Activated T-helper 1 cell treated with anti-CD3 and anti-CD28 coated beads, Interleukin-2, amount 50 U/mL, for 16 hours (primary cell): ENCODE measurements at regions not wholly inside any gene's neighbourhood (a gene's known extent, or its start where the extent isn't known, plus 50 kb on each side); places are given as distances from the start of the nearest gene placed in this dataset.
A peak's percentile ranks its signal among the peaks of the same experiment; 100 is the strongest.

Experiments
- DNase-seq, 2 donors: peaks; one replicate each; pipeline ENCODE4 v3.0.0-alpha.2; 2020; ENCODE audit warnings: low read depth in 1 of 2, low spot score in 1 of 2

DNA sequence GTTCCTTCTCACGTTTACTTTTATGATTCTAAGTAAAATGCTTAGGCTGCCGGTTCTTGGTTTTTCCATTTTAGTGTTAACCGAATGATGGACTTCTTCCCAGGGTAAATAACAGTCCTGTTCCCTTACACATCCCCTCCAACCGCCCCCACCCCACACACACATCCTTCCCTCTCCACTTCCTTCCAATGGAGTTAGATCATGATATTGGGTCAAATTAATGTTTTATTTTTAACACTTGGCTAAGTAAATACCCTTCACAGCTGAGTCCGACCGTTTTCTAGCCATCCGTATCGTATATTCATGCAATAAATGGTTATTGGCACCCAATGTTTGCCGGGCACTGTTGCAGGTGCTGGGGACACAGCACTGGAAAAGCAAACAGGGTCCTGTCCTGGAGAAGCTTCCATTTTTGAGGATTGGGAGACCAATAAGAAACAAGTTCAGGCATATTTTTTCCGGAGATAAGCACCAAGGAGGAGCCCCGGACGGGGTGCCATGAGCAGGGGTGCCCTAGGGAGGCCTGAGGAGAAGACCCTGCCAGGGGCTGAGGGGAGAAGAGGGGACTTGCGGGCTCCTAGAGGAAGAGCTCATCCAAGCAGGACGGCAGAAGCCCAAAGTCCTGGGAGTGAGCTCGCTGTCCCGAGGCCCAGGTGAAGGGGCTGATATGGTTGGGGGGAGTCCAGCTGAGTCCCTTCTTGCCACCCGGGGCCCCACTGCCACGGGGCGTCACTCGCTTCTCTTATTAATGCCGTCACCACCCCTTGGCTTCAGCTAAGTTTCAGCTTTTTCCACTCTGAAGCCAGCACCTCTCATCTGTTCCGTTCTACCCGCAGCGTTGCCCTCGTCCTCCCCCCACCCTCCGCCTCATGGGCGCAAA lies 126.0 kb upstream of the RET start:
- DNase-seq, result no peak

DNA sequence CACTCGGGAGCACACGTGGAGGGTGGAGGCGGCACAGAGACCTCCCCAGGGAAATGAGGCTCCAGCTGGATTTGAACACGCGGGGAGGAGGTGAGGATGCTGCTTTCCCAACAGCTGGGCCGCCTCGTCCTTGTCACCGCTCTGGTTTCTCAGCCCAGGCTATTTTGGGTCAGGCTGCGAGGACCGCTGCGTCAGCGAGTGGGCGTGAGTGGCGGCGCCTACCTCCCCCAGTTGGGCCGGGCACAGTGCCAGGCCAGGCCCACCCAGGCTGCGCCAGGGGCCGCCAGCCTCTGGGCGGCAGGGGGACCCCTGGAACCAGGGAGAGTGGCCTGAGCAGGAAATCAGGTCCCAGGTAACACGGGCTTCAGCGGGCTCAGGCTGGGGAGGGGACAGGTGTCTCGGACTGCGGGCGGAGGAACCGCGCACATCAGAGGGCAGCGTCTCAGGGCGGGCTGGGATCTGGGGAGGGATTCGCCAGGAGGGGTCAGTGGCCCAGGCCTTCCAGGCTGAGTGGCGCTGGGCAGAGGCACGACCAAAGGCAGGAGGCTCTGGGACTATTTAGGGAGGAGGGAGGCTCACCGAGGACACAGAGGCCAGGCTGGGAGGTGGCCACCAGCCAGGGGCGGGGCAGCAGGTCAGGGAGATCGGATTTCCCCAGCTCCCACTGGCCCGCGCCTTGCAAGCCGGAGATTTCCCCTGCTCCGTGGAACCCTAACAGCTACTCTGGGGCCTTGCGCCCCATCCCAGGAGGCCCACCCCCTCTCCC lies 125.2 kb upstream of the RET start:
- peak in 1 of 2 donors; percentile 3 for DNase-seq

DNA sequence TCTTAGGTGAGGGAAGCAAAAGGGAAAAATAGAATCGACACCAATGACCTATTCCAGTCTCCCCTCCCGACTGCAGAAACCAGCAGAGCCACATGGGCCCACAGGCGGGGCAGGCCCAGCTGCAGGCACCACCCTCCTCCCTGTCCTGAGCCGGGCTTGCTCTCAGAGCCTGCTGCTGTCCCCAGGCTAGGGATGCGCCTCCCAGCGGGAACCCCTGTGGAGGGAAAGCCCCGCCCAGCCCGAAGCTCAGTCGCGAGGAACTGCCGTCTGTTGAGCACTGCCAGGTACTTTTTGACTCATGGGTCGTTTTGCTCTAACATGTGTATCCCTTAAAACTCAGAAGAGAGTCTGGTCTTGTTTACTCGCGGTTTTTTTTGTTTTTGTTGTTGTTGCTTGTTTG lies 124.5 kb upstream of the RET start:
- no peak for DNase-seq

DNA sequence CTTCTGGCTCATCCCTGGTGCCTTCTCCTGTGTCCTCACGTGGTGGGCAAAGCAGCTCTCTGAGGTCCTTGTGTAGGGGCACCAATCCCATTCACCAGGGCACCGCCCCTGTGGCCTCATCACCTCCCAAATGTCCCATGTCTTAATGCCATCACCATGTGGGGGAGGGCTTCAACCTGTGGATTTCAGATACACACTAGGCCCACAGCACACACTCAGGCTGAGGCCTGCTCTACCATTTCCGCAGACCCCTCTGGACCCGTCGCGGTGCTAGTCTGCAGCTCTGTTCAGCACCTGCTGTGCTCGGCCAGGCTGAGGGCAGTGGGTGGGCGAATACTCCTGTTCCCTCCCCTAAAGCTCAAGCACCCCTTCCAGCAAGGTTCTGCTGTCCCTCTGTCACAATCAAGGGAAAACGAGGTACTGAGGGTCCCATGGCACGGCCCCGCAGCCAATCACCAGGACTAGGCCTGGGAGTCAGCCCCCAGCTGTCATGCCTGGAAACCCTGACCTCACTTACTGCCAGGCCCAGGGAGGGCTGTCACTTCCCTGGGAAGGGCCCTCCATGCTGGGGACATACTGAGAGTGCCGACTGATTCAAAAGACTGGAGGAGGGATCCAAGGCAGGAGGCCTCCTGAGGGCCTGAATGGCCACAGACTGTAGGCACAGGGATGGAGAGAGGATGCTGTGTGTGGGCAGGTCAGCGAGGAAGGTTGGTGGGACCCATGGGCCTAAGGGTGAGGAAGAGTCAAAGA lies 123.8 kb upstream of the RET start:
- no peak for DNase-seq

DNA sequence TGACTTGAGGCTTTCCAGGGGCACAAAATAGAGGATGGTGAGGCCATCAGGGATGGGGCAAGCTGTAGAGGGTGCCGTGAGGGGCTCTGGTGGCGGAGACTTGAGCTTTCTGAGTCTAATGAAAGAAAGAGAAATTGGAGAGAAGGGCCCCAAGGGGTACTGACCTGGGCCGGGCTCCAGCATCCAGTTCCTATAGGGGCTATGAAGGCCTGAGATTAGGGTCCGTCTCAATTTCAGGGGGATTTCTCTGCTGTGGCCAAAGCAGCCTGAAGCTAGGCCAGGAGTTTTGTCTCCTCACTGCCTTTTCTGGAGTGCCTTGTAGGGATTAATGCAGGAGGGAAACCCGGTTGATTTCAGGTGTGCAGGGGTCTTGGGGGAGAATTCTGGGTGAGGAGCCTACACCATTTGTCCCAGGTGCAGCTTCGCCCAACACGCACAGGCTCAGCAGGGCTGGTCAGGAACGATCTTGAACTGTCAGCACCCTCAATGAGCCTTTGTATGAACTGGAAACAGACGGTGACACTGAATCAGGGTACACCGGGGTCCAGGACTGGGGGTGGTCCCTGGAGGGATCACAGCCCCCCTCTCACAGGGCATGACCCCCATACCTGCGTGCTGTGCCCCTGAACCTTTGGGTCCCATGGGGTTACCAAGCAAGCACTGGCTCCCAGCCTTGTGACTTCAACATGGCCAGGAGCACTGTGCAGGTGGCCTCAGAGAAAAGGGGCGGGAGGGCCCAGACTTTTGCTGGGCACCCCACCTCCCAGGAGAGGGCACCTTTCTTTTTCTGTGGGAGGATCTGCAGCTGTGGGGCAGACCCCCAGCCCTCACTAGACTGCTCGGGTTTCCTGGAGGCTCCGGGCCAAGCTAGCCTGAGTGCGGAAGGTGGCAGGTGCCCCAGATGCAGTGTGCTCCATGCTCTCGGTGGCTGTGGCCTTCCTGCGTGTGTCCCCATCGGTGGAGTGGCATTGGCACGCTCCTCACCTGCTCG lies 122.9 kb upstream of the RET start:
- no peak for DNase-seq

DNA sequence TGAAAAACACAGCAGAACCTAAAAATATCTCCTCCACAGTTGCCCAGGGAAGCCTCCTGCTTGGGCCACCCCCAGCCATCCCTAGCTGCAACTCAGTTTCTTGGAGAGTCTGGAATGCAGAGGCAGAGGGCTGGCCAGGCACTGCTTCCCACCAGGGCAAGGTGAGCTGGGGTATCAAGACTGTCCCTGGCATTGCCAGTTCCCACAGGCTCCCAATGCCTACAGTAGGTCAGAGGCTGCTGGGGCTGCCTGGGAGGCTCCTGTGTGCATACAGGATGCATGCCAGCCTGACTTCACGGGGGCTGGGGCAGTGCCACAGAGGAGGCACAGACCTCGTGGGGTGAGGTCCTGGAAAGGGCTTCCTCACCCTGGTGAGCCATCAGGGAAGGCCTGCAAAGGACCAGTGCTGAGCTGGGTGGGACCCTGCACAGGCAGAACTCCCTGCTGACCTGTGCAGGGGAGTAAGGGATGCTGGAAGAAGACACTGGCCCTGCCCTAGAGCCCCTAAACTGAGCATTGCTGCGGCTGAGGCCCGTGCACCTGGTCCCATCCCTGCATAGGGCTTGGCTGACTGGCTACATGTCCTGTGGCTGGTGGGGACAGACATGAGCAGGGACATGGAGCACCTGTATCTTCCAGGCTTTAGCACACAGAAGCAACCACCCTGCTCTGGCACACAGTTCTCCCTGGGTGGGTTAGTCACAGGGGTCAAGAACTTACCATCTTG lies 121.9 kb upstream of the RET start:
- no peak for DNase-seq

DNA sequence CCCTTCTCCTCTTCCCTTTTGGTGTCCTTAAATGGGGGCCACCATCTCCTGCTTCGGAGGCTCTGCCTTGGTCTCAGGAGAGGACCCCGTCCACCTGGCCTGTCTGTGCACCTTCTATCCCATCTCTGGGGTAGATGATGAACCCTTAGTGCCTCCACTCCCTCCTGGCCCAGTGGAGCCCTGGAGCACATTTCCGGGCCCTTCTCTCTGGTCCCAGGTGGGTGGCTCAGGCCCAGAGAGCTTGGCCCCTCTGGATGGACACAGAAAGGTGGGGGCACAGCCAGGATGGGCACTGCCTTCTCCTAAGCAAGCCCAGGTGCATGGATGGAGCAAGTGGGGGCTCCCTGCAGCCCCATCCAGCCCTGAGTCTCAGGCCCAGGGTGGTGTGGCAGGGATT lies 121.4 kb upstream of the RET start:
- no peak for DNase-seq

DNA sequence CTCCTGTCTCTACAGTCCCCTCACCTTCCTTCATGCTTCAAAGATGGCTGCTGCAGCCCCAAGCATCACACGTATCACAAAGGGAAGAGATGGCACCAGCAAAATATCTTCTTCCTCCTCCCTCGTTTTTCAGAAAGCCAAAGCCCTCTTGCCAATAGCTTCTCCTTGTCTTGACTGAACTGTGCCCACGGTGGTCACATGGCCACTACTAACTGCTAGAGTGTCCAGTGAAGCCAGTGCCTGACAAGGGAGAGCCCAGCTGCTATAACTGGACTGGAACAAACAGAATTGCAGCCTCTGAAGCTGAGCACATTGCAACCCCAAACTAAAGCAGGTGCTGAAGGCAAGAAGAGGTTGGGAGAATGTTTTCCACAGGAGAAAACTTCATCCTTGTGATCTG lies 120.8 kb upstream of the RET start:
- DNase-seq, result no peak

DNA sequence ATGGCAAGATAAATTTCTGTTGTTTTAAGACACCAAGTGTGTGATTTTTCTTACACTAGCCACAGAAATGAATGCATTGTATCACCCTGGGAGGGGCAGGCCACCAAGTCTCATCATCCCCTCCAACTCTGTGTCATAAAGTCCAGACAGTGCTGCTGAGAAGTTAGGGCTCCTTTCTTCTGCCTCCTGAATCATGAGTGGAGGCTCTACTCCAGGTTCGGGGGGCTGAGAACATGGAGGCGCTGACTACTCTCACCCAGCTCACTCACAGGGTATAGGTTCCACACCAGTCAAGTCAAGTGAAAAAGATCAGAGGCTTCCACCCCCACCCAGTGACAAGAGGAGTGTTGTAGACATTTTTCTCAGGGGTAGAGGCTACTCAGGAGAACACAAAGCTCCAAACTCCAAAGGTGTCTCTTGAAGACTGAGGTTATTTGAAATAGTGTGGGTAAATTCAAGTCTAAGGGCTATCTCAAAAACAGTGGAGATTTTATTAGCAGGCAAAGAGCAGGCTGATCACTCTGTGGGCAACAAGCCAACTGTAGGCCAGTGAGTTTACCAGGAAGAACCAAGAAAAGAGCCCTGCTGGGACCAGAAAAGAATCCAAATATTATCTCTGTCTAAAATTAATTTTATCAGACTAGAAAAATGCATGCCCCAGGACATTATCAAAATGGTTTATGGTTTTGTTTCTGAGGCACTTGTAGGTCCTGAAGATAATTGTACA lies 118.6 kb upstream of the RET start:
- no peak for DNase-seq

DNA sequence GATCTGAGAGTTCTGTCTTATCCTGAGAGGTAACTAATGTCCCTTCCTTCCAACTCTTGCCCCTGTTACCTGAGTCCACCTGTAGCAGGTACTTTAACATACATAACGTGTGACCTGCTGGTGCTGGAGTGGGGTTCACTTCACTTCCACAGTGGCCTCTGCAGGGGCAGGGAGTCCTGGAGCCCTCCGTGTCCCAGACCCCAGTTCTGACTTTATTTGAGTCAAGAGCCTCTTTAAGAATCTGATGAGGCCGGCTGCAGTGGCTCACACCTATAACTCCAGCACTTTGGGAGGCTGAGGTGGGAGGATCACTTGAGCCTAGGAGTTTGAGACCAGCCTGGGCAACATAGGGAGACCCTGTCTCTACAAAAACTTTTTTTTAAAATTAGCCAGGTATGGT lies 117.0 kb upstream of the RET start:
- no peak for DNase-seq

DNA sequence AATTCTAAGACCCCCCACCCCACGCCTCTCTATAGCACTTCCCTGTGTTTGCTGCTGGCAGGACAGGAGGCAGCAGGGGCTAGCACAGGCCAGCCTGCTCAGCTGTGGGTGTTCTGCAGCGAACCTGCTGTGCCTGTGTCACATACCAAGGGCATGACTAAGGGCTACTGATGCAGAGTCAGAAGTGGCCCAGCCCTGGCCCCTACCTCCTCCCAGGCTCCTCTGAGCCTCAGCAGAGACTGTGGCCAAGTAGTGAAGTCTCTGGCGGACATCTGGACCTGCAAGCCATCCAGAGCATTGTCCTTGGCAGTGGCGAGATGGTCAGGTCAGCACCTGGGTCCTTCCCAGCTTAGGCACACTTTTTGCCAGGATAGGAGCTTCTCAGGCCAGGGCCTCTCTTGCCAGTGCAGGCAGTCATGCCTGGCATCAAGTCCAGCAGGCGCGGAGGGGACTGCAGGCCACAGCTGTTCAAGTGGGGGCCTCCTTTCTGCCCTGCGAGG lies 116.3 kb upstream of the RET start:
- DNase-seq, result no peak

DNA sequence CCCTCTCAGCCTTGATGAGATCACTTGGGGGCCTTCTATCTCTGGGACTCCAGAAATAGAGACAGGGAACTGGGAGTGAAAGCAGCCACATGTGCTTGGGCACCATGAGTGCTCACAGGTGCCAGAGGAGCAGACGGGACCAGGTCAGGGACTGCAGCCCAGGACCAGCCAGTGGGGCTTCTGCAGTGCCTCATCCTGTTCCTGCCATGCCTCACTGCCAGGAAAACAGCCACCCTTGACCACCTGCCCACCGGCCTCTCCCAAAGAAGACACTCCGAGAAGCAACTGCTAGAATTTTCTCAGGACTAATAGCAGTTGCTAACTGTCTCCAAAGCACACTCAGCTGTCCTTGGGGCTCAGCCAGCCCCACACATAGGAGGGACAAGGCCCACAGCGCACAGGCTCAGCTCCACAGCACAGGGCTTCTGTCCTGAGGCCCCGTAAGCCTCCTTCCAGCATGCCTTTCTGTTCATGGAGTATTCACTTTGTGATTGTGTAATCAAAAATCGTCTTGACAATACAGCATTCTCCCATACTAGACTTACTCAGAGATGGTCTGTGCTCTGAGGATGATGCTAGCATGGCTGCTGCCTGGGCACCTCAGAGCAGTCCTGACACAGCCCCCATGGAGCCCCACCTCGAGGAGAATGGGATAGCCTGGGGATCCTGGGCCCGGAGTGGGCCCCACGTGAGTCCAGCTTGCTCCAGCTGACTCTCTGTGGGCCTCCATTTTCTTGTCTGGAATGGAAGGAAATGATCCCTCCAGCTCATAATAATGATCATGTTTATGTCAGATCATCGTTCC lies 115.7 kb upstream of the RET start:
- peak in 1 of 2 donors; percentile 1 for DNase-seq

DNA sequence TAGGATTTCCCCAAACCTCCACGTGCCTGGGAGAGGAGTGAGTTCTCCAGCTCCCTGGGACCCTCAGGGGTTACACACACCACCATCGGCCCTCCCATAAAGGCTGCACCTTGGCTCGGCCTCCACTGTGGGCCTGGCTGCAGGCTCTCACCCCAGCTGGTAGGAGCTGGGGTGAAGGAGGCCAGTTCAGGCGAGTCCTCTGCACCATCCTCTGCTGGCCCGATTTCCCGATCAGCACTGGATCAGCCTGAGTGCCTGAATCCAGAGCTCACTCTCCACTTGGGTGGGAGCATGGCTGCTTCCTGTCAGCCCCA lies 115.1 kb upstream of the RET start:
- DNase-seq, result no peak

DNA sequence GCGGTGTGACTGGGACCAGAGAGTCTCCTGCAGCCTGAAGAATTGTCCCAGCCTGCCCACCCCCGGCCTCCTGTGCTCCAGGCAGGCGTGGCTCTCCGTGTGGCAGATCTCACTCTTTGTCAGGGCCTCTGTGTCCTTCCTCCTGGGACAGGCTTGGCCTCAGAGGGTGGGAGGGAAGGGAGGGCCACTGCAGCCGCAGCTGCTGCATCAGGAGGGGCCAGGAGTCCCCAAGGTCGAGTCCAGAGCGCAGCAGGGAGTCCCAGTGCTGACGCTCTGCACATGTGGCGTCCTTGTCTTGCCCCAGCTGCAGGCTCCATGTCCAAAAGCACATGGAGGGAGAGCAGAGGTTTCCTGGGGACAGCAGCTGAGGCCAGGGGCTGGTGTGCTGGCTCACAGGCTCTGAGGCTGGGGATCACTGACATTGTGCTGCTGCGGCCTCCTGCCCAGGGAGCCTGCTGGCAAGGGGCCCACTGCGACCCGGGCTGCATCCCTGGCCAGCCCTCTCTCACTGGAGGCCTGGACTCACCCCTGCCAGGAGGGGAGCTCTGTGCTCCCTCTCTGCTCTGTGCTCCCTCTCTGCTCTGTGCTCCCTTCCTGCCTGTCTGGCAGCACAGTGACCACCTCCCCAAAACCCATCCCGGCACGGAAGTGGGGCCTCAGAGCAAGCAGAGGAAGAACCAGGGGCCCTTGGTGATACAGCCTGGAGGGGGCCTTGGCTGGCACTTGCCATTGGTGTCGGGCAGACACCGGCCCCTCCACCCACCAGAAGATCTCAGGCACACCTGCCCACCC lies 114.6 kb upstream of the RET start:
- DNase-seq, result peak in 1 of 2 donors; percentile 1

DNA sequence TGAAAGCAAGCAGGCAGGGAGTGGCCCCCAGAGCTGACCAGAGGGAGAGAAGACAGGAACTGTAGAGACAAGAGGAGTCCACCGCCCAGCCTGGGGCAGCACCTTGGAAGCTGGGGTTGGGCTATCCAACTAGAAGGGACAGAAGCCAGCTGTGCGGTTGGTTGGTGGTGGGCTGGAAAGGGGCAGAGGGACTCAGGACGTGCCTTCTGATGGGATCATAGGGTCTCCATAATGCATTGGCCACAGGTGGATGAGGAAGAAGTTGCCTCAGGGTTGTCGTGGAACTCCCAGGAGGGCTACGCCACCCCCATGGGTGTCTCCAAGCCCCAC lies 114.0 kb upstream of the RET start:
- no peak for DNase-seq

DNA sequence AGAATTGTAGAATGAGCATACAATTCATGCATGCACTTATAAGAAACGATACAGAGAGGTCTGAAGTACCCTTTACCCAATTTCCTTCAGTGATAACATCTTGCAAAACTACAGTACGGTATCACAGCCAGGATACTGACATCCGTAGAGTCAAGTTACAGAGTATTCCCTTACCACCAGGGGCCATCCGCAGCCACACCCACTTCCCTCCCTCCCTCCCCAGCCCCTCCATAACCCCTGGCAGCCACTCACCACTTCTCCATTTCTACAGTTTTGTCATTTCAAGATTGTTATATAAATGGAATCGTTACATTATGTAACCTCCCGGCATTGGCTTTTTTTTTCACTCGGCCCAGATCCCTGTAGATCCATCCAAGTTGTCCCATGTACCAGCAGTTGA lies 113.6 kb upstream of the RET start:
- DNase-seq, result no peak

DNA sequence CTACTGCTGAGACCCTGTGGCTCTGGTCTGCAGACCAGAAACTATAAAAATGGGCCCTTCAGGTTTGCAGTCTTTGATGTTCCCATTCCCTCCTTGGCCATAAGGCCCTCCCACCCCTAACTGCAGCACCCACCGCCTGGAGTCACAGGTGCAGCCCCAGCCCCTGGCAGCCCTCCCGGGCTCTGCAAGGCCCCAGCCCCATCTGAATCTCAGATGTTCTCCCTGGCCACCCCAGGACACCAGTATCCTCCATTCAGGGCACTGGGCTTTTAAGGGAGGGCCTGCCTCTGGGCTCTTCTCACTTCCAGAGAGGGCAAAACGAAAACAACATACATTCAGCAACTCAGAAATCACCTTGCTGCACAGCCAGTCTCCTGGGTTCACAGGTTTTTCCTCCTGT lies 107.7 kb upstream of the RET start:
- no peak for DNase-seq

DNA sequence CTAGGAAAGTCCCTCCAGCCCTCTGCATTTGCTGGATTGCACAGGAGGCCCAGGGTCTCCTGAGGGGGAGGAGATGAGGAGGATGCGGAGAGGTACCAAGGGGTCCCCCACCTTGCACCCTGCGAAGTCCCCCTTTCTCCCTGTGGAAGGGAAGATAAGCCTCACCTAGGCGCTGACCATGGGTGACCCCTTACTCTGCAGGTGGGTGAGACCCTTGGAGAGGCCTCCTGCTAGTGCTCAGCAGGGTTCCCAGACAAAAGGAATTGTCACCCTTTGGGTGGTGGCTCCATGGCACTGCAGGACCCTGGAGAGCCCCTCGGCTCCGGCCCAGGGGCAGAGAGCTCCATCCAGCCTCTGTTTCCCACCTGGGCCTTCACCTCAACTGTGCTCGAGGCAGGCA lies 107.0 kb upstream of the RET start:
- no peak for DNase-seq
